ENCODE measurements at regions not wholly inside any gene's neighbourhood (a gene's known extent, or its start where the extent isn't known, plus 50 kb on each side); places are given as distances from the start of the nearest gene placed in this dataset.

GRCh38 chr3:68163968-68164367 is 509.6 kb upstream of the SUCLG2 start:
- H3K27ac ChIP-seq (replicated peaks) = no peak overlapping the region
- H3K4me3 ChIP-seq (replicated peaks; ENCODE audit: insufficient read depth, low read length) = no peak overlapping the region

GRCh38 chr3:68163062-68163461 is 508.6 kb upstream of the SUCLG2 start:
- H3K4me3 ChIP-seq (replicated peaks; ENCODE audit: insufficient read depth, low read length) = no peak overlapping the region
- H3K27ac ChIP-seq (replicated peaks) = no peak overlapping the region
- TF ChIP-seq CTCF (IDR thresholded peaks at IDR 0.05; ENCODE audit: insufficient read depth, low read length) (no peak), POLR2AphosphoS5 (IDR thresholded peaks at IDR 0.05; ENCODE audit: low read depth) (no peak), GABPA (IDR thresholded peaks at IDR 0.05; ENCODE audit: low read depth) (no peak), SPI1 (IDR thresholded peaks at IDR 0.05; ENCODE audit: borderline replicate concordance, low read depth) (no peak)
- TF ChIP-seq, protein P1, sequence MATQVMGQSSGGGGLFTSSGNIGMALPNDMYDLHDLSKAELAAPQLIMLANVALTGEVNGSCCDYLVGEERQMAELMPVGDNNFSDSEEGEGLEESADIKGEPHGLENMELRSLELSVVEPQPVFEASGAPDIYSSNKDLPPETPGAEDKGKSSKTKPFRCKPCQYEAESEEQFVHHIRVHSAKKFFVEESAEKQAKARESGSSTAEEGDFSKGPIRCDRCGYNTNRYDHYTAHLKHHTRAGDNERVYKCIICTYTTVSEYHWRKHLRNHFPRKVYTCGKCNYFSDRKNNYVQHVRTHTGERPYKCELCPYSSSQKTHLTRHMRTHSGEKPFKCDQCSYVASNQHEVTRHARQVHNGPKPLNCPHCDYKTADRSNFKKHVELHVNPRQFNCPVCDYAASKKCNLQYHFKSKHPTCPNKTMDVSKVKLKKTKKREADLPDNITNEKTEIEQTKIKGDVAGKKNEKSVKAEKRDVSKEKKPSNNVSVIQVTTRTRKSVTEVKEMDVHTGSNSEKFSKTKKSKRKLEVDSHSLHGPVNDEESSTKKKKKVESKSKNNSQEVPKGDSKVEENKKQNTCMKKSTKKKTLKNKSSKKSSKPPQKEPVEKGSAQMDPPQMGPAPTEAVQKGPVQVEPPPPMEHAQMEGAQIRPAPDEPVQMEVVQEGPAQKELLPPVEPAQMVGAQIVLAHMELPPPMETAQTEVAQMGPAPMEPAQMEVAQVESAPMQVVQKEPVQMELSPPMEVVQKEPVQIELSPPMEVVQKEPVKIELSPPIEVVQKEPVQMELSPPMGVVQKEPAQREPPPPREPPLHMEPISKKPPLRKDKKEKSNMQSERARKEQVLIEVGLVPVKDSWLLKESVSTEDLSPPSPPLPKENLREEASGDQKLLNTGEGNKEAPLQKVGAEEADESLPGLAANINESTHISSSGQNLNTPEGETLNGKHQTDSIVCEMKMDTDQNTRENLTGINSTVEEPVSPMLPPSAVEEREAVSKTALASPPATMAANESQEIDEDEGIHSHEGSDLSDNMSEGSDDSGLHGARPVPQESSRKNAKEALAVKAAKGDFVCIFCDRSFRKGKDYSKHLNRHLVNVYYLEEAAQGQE (IDR thresholded peaks at IDR 0.05; ENCODE audit: insufficient replicate concordance, low read depth) = no peak
- DNase-seq (ENCODE audit: low read depth in 1 of 2, low spot score in 1 of 2) = no peak
- no peaks in the 10 kb centered on the region for H3K27me3 ChIP-seq (ENCODE audit: insufficient read depth, poor library complexity, severe bottlenecking)

More at GRCh38 chr3:68163968-68164367, 509.6 kb upstream of the SUCLG2 start:
- no peak for DNase-seq (ENCODE audit: low read depth in 1 of 2, low spot score in 1 of 2)
- no peaks in the 10 kb centered on the region for H3K27me3 ChIP-seq (ENCODE audit: insufficient read depth, poor library complexity, severe bottlenecking)
- TF ChIP-seq, protein P1 (IDR thresholded peaks at IDR 0.05; ENCODE audit: insufficient replicate concordance, low read depth) = no peak
- TF ChIP-seq CTCF (IDR thresholded peaks at IDR 0.05; ENCODE audit: insufficient read depth, low read length) (no peak), SPI1 (IDR thresholded peaks at IDR 0.05; ENCODE audit: borderline replicate concordance, low read depth) (no peak), GABPA (IDR thresholded peaks at IDR 0.05; ENCODE audit: low read depth) (no peak), POLR2AphosphoS5 (IDR thresholded peaks at IDR 0.05; ENCODE audit: low read depth) (no peak)

GRCh38 chr3:68162644-68163043 is 508.2 kb upstream of the SUCLG2 start:
- no peak for DNase-seq (ENCODE audit: low read depth in 1 of 2, low spot score in 1 of 2)
- no peak overlapping the region for H3K4me3 ChIP-seq (replicated peaks; ENCODE audit: insufficient read depth, low read length)
- no peaks in the 10 kb centered on the region for H3K27me3 ChIP-seq (ENCODE audit: insufficient read depth, poor library complexity, severe bottlenecking)
- TF ChIP-seq GABPA (IDR thresholded peaks at IDR 0.05; ENCODE audit: low read depth) = no peak
- H3K27ac ChIP-seq (replicated peaks) = no peak overlapping the region

DNA sequence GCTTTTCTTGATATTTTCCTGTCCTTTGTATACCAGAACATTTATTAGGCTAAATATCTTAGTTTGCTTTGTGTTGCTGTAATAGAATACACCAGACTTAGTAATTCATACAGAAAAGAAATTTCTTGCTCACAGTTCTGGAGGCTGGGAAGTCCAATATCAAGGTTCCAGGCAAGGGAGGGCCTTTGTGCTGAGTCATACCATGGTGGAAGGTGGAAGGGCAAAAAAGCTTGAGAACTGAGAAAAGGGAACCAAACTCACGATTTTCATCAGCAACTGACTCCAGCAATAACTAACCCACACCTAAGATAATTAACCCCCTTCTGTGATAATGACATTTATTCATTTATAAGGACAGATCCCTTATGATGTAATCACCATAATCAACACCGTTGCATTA is 496.9 kb upstream of the SUCLG2 start:
- H3K27me3 ChIP-seq (ENCODE audit: insufficient read depth, poor library complexity, severe bottlenecking) = no peaks in the 10 kb centered on the region
- no peak for DNase-seq (ENCODE audit: low read depth in 1 of 2, low spot score in 1 of 2)
- no peak overlapping the region for H3K4me3 ChIP-seq (replicated peaks; ENCODE audit: insufficient read depth, low read length)
- no peak overlapping the region for H3K27ac ChIP-seq (replicated peaks)
- TF ChIP-seq, protein P1 (IDR thresholded peaks at IDR 0.05; ENCODE audit: insufficient replicate concordance, low read depth) = no peak
- no peak for TF ChIP-seq POLR2AphosphoS5 (IDR thresholded peaks at IDR 0.05; ENCODE audit: low read depth)
- TF ChIP-seq SPI1 (IDR thresholded peaks at IDR 0.05; ENCODE audit: borderline replicate concordance, low read depth) = no peak
- TF ChIP-seq GABPA (IDR thresholded peaks at IDR 0.05; ENCODE audit: low read depth) = no peak
- TF ChIP-seq CTCF (IDR thresholded peaks at IDR 0.05; ENCODE audit: insufficient read depth, low read length) = no peak
